ENCODE measurements at regions not wholly inside any gene's neighbourhood (a gene's known extent, or its start where the extent isn't known, plus 50 kb on each side); places are given as distances from the start of the nearest gene placed in this dataset.

DNA sequence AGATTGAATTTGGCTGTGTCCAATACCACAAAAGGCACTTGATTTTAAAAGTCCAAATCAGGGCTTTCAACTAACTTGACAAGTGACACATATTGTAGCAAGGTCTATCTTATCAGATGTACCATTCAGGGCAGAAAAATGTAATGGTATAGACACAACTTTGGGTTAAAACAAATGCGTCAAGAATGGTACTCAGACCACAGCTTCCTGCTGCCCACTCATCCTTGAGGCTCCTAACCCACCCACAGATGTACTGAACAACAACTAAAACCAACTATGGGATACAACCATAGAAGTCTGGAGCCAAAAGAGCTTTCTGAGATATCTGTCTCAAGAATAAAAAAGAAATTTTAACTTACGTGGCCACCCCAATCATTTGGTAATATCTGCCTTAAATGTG lies 105.2 kb downstream of the RBM43 start:
- DNase-seq (ENCODE audit: low read depth), result no peak

DNA sequence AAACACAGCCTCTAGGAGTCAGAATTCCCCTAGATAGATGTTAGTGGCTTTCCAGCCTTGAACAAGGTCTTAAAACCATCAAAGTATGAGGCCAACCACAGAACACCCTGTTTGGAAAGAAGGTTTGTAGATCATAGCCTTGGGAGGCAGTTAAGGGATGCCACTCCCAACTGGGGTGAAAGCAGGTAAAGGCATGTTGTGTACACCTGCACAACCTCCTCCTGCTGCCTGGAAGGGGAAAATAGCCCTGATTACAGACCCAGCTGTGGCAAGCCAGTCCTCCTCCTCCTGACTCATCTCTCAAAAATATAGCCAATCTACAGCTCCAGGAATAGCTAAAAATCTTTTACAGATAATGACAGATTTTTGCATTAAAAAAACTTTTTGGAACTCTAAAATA lies 108.1 kb downstream of the RBM43 start:
- DNase-seq (ENCODE audit: low read depth), result no peak

DNA sequence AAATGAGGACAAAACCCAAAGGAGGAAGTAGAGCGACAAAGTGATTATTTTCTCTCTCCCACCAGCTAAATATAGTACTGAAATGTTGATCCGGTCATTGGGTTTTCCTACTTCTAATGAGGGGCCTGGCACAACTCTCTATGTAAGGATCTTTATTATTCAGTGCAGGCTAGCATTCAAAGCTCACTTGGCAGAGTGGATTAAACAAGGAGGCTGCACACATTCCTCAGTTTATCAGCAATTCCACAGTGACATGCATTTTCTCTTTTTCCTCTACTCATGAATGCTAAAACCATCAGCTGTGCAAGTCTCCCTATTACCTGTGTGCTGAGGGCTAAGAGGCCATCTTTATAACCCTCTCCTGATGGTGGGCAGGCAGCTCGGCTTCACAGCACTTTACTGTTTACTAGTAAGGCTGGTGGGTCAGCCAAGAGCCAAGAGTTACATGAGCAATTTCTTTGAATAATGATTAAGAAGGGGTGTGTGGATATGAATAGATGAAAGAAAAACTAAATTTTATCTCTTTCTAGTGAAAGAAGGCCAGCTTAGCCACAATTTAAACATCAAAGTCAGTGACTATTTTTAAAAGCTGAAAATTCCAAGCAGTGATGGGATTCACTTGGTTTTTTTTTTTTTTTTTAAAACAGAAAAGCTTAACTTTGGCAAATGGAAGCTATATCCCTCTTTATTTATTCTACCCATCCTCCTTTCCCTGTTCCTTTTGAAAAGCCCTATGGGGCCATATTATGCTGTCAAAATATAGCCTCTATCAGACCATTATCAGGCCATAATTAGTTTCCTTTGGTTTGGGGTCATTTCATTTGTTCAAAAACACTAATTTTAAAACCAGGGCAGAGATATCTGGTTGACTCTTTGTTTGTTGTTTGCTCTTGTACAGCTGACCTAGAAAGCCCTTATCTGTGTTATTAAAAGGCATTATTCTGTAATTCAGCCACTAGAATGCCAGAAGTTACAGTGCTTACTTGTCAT lies 111.0 kb downstream of the RBM43 start:
- DNase-seq (ENCODE audit: low read depth), result no peak

DNA sequence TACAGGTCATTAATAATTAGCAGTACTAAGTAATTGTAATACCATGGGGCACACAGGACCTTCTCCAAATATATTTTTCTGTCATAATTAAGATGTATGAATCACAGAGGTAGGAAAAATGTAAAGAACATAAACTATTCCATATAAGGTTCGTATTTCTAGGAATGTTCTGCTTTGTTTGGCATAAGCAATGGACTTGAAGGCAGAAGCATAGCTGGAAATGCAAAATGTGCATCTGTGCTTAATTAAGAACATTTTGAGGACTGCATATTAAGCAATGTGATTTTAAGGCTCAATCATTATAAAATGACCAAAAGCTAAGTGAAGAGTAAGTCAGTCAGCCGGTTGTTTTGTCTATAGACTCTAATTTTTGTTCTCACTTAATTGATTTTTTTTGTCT lies 123.2 kb downstream of the RBM43 start:
- DNase-seq (ENCODE audit: low read depth), result no peak

DNA sequence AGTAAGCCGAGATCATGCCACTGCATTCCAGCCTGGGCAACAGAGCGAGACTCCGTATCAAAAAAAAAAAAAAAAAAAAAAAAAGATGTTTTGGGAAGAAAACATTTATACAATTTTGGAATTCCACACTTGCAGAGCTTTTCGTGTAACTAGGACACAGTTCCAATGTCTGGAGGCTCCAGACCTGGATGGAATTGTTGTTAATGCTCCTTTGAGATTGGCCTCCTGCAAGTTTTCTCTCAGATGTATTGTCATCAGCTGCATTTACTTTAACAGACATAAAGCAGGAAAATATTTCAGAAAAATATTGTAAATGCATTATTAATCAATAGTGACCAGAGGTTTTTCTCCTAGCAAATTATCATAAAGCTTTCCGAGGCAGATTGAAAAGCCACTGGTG lies 124.1 kb downstream of the RBM43 start:
- no peak for DNase-seq (ENCODE audit: low read depth)

DNA sequence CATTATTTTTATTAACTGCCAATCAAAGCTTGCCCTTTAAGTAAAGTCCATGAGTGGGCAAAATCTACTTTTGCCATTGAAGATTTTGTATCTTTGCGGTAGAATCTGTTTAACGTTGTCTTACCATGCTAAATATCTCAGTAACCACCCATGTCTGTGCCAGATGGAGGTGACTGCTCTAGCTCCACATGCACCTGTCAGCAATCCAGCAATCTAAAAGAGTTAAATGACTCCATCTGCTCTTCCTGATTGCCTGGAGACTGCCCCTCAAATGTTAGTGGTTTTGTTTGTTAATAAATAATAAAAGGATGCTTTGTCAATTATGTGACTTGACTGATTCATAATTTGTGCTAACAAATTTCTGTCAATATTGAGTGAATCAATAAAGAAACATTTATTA lies 141.7 kb downstream of the RBM43 start:
- no peak for DNase-seq (ENCODE audit: low read depth)

DNA sequence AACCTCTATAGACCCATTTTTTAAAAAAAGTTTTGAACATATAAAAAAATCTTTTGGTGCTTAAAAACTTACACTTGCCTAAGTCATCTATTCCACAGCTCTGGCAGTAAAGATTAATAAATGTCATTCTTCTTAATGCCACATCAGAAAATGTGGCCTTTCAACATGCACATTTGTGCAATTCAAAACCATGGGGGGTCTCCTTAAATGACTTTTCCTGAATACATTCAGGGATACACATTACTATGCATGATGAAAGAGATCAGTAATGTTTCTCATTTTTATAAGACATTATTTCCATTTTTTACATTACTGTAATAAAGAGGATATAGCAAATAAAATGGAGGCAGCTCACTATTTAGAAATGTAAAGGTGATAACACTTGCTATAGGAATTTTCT lies 142.3 kb downstream of the RBM43 start:
- no peak for DNase-seq (ENCODE audit: low read depth)

DNA sequence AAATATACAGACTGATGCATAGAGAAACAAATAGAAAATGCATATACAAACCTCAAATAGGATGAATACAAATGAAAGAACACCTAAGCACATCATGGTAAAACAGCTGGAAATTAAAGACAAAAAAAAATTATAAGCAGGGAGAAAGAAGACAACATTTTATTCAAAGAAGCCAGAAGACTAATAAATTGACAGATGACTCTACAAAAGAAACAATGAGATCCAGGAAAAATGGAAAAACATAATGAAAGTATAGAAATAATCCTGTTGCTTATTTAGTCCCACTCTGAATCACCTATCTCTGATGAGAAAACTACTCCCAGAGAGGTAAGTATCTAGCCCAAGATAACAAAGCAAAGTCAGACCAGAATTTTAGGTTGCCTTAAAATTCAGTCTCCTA lies 143.4 kb downstream of the RBM43 start:
- no peak for DNase-seq (ENCODE audit: low read depth)

DNA sequence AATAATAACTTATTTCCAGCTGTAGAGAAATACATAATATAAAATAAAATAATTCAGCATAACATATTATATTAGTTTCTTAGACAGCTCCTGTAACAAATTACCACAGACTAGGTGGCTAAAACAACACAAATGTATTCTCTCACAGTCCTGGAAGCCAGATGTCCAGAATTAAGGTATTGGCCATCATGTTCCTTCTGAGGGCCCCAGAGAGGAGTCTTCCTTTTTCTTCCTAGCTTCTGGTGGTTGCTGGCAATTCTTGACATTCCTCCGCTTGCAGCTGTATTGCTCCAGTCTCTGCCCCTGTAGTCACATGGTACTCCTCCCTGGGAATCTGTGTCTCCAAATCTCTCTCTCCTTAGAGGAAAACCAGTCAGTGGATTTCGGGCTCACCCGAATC lies 146.8 kb downstream of the RBM43 start:
- no peak for DNase-seq (ENCODE audit: low read depth)

DNA sequence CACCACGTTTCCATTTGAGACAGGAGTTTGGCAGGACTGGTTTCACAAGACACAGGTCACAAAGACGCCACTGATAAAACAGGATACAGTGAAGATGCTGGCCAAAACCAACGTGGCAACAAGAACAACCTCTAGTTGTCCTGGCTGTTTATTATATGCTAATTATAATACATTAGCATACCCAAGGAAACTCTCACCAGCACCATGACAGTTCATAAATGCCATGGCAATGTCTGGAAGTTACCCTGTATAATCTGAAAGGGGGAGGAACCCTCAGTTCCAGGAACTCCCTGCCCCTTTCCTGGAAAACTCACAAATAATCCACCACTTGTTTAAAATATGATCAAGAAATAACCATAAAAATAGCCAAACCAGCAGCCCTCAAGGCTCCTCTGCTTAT lies 148.3 kb downstream of the RBM43 start:
- no peak for DNase-seq (ENCODE audit: low read depth)

DNA sequence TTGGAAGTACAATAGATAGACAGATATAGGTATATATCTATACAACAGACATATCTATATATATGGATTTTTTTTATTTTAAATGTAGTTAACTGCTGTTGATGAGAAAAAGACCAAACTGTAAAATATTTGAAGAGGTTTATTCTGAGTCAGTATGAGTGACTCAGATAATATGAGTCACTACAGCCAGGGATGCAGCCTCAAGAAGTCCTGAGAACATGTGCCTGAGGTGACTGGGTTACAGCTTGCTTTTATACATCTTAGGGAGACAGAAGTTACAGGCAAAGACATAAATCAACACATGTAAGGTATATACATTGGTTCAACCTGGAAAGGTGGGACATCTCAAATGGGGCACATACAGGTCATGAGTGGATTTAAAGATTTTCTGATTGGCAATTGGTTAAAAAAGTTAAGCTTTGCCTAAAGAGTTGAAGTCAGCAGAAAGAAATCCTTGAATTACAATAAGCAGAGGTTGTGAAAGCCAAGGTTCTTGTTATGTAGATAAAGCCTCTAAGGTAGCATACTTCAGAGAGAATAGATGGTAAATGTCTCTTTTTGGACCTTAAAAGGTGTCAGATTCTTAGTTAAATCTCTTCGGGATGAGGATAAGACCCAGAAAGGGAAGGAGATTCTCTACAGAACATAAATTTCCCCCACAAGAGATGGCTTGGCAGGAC lies 149.9 kb downstream of the RBM43 start:
- DNase-seq (ENCODE audit: low read depth), result peak; percentile 75

DNA sequence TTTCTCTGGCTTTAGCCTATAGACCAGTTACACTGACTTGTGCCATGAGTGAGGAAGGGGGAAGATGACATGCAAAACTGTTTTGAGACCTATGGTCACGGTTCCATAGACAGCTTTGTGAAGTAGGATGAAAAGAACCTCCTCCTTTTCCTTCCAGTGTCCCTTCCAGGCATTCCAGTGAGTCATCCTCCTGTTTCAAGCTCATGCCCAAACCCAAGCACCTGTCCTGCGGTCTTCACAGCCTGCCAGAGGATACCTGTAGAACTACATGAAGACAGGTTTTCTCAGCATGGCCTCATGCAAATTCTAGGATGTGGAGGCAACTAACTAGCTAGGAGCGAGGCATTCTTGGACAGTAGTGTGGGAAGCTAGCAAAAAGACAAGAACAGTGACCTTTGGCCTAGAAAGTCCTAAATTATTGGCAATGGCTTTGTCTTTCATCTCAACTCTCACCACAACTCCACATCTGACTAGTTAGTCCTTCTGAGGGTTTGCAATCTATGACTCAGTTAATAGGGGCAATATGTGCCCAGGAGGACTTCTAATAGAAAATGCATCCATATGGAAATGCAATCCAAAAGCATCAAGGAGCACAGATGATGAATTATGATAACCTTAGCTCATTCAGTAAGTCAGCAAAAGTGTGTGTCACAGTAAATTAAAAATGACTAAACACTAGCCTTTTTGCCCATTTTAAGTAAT lies 154.7 kb downstream of the RBM43 start:
- DNase-seq (ENCODE audit: low read depth), result no peak

DNA sequence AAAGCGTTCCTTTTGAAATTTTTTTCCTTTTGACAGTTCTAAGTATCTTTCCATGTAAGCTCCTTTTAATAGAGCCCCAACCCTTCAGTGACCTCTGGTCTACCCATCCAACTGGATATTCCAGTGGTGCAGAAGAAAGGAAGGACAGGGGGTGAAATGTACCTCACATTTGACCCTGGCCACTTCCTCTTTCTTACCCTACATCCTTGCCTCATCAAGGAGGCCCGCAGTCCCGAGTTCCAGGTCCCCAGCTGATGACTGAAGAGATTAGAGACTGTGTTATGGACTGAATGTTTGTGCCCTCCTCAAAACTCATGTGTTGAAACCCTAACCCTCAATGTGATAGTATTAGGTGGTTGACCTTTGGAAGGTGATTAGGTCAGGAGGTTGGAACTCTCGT lies 158.1 kb downstream of the RBM43 start:
- no peak for DNase-seq (ENCODE audit: low read depth)

DNA sequence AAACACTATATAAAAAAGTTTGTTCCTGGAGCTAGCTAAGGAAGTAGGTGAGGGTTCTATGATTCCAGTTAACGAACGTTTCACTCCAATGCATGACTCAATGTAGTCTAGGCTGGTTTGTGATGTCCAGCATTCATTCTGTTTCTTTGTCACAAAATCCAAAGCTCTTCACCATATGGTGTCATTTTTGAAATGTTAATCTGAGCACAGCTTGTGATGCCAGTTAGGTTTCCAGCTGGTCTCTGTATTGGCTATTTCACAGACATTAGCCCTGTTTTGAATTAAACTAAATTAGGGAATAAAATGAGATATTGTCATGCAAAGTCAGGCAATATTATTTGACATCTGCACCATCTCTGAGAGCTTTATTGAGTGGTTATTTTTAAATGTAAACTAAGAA lies 159.4 kb downstream of the RBM43 start:
- no peak for DNase-seq (ENCODE audit: low read depth)

DNA sequence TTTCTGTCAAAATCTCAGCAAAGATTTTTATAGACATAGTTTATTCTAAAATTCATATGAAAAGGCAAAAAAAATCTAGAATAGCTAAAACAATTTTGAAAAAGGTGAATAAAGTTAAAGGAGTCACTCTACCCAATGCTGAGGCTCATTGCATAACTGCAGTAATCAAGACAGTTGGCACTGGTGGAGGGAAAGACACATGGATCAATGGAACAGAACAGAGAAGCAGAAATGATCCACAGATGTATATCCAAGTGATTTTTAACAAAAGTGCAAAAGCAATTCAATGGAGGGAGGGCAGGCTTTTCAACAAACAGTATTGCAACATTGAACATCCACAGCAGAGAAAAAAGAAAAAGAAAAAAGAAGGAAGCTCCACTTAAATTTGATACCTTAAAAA lies 162.8 kb downstream of the RBM43 start:
- DNase-seq (ENCODE audit: low read depth), result no peak

DNA sequence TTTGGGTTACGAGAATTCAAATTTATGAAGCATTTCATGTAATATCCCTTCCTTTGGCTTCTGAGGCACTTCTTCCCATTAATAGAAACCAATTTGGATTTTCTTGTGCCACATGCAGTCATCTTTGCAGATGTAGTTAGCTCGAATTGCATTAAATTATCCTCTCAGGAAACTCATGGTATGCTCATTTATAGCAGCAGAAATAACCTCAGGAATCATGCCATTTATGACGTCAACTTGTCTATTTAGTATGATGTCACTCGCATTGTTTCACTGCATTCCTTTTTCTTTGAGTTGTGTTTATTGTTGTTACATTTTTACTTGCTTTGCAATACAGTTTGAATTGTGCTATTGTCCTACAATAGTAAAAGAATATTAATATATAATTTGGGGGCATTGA lies 163.8 kb downstream of the RBM43 start:
- DNase-seq (ENCODE audit: low read depth), result no peak

DNA sequence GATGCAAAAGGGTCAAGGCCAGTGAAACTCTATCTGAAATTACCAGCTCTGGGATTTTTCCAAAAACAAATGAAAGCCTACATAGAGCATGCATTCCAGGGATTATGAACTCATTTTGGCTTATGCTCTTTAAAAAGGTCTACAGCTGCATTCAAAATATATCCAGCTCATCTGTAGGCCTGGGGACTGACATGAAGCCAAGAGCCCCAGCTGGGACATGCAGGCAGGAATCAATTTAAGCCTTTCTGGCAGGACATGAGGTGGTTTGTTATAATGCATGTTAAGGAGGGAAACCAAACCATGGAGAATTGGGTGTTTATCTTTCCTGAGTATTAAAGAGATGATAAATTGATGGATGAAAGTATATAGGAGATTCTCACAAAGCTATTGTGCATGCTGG lies 164.5 kb downstream of the RBM43 start:
- DNase-seq (ENCODE audit: low read depth), result no peak

DNA sequence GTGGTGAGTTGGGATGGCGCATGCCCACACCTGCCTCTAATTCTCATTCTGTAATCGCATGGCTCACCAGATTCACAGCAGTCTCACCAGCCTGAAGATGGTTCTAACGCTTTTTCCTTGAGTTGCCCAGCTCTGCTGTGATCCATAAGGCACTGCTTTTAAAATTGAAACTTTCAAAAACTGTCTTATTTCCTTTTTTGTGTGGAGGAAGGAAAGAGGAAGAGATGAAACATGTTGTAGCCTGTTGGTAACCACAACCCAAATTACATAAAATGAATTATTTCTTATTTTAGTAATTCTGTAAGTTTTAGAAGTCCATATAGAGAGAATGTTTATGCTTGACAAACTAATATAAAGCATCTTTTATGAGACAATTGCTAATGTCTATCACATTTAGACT lies 165.4 kb downstream of the RBM43 start:
- no peak for DNase-seq (ENCODE audit: low read depth)

DNA sequence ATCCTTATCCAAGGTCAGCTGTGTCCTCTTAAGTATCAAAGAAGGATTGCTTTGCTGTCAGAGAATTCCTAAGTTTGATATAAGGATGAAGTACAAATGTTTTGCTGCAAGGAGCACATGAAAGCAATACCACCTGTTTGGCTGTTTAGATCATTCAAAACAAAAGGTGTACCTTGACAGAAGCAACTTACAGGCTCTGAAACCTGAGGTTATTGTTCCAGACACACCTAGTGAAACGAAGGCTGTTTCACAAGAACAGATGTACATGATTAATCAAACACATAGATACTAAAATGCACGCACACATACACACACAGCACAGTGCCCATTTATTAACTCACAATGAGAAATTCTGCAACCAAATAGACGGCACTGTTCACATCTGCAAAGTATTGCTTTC lies 166.2 kb downstream of the RBM43 start:
- no peak for DNase-seq (ENCODE audit: low read depth)

DNA sequence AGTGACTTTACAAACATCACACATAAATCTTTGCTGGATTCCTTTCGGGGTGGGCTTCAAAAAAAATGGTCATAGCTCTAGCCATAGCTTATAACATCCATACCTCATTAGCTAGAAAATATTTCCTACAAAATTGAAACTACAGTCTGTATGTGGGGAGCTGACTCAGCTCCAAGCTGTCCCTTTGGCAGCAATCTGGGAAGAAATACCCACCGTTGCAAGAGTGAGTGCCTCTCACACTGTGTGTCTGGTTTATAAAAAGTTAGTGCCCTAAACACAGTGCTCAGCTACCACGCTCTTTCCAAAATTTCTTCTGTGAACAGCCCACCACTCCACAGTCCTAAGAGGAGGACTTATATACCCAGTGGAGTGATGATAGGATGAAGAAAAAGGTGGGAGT lies 170.1 kb downstream of the RBM43 start:
- DNase-seq (ENCODE audit: low read depth), result no peak

DNA sequence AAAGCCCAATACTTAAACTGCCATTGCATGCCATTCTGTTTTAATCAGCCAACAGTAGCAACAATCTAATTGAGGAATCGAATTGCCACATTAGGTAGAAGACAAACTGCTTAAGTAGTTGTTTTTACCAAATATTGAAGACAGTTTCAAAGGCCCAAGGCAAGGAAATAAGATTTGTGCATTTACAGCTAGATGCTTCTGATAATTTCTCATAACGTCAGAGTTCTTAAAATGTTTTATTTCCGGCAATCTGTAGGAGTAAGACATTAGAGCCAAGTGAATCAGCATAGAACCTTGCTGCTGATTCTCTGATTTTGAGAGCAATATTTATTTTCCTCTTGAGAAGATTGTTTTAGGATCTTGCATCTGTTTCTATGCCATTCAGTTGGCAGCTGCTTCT lies 174.3 kb downstream of the RBM43 start:
- DNase-seq (ENCODE audit: low read depth), result no peak

DNA sequence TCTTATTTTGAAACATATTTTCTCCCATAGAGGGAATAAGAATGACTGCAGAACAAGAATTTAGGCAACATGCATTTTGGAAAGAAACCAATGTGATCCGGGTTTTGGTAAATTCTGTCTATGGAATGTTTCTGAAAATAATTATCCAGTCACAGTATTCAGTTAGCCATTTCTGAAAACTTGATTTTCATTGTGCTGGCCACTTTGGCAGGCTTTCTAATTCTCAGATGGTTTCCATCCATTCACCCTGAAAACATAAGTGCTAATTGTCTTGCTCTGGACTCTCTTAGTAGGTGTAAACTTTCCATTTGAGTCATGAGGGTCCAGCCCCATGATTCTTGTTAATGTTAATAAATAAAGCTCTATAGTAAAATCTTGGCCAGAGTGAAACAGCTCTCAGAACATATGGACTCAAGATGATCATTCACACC lies 176.5 kb downstream of the RBM43 start:
- DNase-seq (ENCODE audit: low read depth), result no peak

Measured in stromal cell of bone marrow (primary cell).